ENCODE measurements at regions not wholly inside any gene's neighbourhood (a gene's known extent, or its start where the extent isn't known, plus 50 kb on each side); places are given as distances from the start of the nearest gene placed in this dataset.

GRCh38 chr6:8707369-8707768 is 272.0 kb upstream of the SLC35B3 start:
- TF ChIP-seq REST (IDR thresholded peaks at IDR 0.05; ENCODE audit: insufficient read depth in 1 of 2, low read depth in 2 of 2, low read length in 2 of 2) (no peak), POLR2AphosphoS5 (IDR thresholded peaks at IDR 0.05; ENCODE audit: low read depth, low read length) (no peak), TAF1 (IDR thresholded peaks at IDR 0.05; ENCODE audit: borderline replicate concordance, insufficient read depth, low read length) (no peak), SIN3A (IDR thresholded peaks at IDR 0.05; ENCODE audit: borderline replicate concordance, insufficient read depth, low read length) (no peak)

All from PFSK-1 (cell line).